A549 (cell line): ENCODE measurements at regions not wholly inside any gene's neighbourhood (a gene's known extent, or its start where the extent isn't known, plus 50 kb on each side); places are given as distances from the start of the nearest gene placed in this dataset.

Experiments
- CEBPB ChIP-seq, 2 experiments: fragments of >200 bp in 1 of 2; sonication (Bioruptor Twin) in 1 of 2; formaldehyde crosslinking in 1 of 2; IDR thresholded peaks; 2 replicates each; pipeline ENCODE4 v1.6.1; 2012 to 2016
- CHD2 ChIP-seq: fragments of 150-350 bp; IDR thresholded peaks from 2 replicates; pipeline ENCODE4 v1.6.1; 2014; ENCODE audit warnings: low read length; ENCODE audit not compliant: partially characterized antibody
- EP300 ChIP-seq, 2 experiments: fragments of >200 bp; sonication (Bioruptor Twin); formaldehyde crosslinking; IDR thresholded peaks; 2 replicates in 1 of 2; 3 replicates in 1 of 2; pipeline ENCODE4 v1.6.1; 2016 to 2017
- HOXA7 ChIP-seq: fragments of 250-450 bp; sonication (Bioruptor Pico); IDR thresholded peaks from 2 replicates; pipeline ENCODE4 v1.5.0; 2020; ENCODE audit warnings: mild to moderate bottlenecking, moderate library complexity
- HOXB5 ChIP-seq: fragments of 250-450 bp; sonication (Bioruptor Pico); IDR thresholded peaks from 2 replicates; pipeline ENCODE4 v1.5.0; 2020; ENCODE audit warnings: mild to moderate bottlenecking, moderate library complexity
- MAZ ChIP-seq: fragments of 150-350 bp; IDR thresholded peaks from 2 replicates; pipeline ENCODE4 v1.6.1; 2014; ENCODE audit warnings: antibody characterized with exemption, low read depth, low read length, borderline replicate concordance
- RAD21 ChIP-seq, 2 experiments: fragments of >200 bp in 1 of 2; sonication (Bioruptor Twin) in 1 of 2; formaldehyde crosslinking in 1 of 2; IDR thresholded peaks in 1 of 2; conservative IDR thresholded peaks in 1 of 2; 2 replicates in 1 of 2; 3 replicates in 1 of 2; pipeline ENCODE4 v1.6.1; 2012 to 2018; ENCODE audit warnings: inconsistent platforms in 1 of 2
- RCOR1 ChIP-seq: fragments of 150-350 bp; IDR thresholded peaks from 2 replicates; pipeline ENCODE4 v1.6.1; 2014; ENCODE audit warnings: antibody characterized with exemption, low read length, low read depth
- ZFP36 ChIP-seq: fragments of 450-650 bp; IDR thresholded peaks from 2 replicates; pipeline ENCODE4 v1.6.1; 2014; ENCODE audit warnings: borderline replicate concordance; ENCODE audit not compliant: partially characterized antibody
- TF ChIP-seq, protein P1 (sequence below): fragments of >200 bp; sonication (Bioruptor Twin); formaldehyde crosslinking; IDR thresholded peaks from 3 replicates; pipeline ENCODE4 v1.5.1; 2016

GRCh38 chr6:14487625-14488024, 370.1 kb downstream of the CD83 start:
- no peak for TF ChIP-seq ZFP36
- TF ChIP-seq, protein P1, sequence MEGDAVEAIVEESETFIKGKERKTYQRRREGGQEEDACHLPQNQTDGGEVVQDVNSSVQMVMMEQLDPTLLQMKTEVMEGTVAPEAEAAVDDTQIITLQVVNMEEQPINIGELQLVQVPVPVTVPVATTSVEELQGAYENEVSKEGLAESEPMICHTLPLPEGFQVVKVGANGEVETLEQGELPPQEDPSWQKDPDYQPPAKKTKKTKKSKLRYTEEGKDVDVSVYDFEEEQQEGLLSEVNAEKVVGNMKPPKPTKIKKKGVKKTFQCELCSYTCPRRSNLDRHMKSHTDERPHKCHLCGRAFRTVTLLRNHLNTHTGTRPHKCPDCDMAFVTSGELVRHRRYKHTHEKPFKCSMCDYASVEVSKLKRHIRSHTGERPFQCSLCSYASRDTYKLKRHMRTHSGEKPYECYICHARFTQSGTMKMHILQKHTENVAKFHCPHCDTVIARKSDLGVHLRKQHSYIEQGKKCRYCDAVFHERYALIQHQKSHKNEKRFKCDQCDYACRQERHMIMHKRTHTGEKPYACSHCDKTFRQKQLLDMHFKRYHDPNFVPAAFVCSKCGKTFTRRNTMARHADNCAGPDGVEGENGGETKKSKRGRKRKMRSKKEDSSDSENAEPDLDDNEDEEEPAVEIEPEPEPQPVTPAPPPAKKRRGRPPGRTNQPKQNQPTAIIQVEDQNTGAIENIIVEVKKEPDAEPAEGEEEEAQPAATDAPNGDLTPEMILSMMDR, result no peak
- TF ChIP-seq CHD2, result no peak
- TF ChIP-seq RCOR1, result no peak
- no peak for TF ChIP-seq MAZ
- TF ChIP-seq CEBPB (IDR thresholded peaks at IDR 0.05), result no peak
- no peak for TF ChIP-seq EP300 (IDR thresholded peaks at IDR 0.05)
- no peak for TF ChIP-seq RAD21 (conservative IDR thresholded peaks at IDR 0.05 in 1 of 2, IDR thresholded peaks at IDR 0.05 in 1 of 2)
- no peak for TF ChIP-seq HOXB5 (CRISPR knock-in tag)
- no peak for TF ChIP-seq HOXA7
